H9 (cell line): ENCODE measurements at regions not wholly inside any gene's neighbourhood (a gene's known extent, or its start where the extent isn't known, plus 50 kb on each side); places are given as distances from the start of the nearest gene placed in this dataset.
A peak's percentile ranks its signal among the peaks of the same experiment; 100 is the strongest.

Experiments used
- DNase-seq: peaks from one replicate; pipeline ENCODE4 v3.0.0-alpha.2; 2017
- H2AFZ ChIP-seq: one replicate; pipeline ENCODE4 v1.6.1; 2013; ENCODE audit warnings: mild to moderate bottlenecking, low read length, control low read depth, moderate library complexity
- H2AK5ac ChIP-seq: 2 replicates; pipeline ENCODE4 v1.6.1; 2013; ENCODE audit warnings: low read length, control low read depth, mixed read lengths; ENCODE audit not compliant: insufficient read length
- H2BK120ac ChIP-seq: one replicate; pipeline ENCODE4 v1.6.1; 2013; ENCODE audit warnings: low read depth, mild to moderate bottlenecking, low read length, control low read depth, inconsistent platforms; ENCODE audit not compliant: poor library complexity, severe bottlenecking
- H2BK12ac ChIP-seq: 2 replicates; pipeline ENCODE4 v1.6.1; 2013; ENCODE audit warnings: low read length, control low read depth, mixed read lengths, low read depth; ENCODE audit not compliant: insufficient read length
- H2BK15ac ChIP-seq: 2 replicates; pipeline ENCODE4 v1.6.1; 2013; ENCODE audit warnings: low read depth, low read length, control low read depth
- H2BK20ac ChIP-seq: one replicate; pipeline ENCODE4 v1.6.1; 2013; ENCODE audit warnings: low read depth, mild to moderate bottlenecking, low read length, control low read depth, inconsistent platforms; ENCODE audit not compliant: poor library complexity, severe bottlenecking
- H2BK5ac ChIP-seq: 2 replicates; pipeline ENCODE4 v1.6.1; 2013; ENCODE audit warnings: low read length, control low read depth, mixed read lengths; ENCODE audit not compliant: insufficient read length
- H3K14ac ChIP-seq: 2 replicates; pipeline ENCODE4 v1.6.1; 2013; ENCODE audit warnings: low read length, control low read depth; ENCODE audit not compliant: insufficient read depth
- H3K18ac ChIP-seq: 2 replicates; pipeline ENCODE4 v1.6.1; 2013; ENCODE audit warnings: low read depth, mild to moderate bottlenecking, mixed read lengths, low read length, control low read depth; ENCODE audit not compliant: insufficient read length
- H3K23ac ChIP-seq: 2 replicates; pipeline ENCODE4 v1.6.1; 2013; ENCODE audit warnings: low read length, control low read depth, mixed read lengths, low read depth; ENCODE audit not compliant: insufficient read length
- H3K23me2 ChIP-seq: 2 replicates; pipeline ENCODE4 v1.6.1; 2013; ENCODE audit warnings: low read depth, mild to moderate bottlenecking, mixed read lengths, low read length, control low read depth; ENCODE audit not compliant: insufficient read length, poor library complexity, severe bottlenecking
- H3K27ac ChIP-seq: 2 replicates; pipeline ENCODE4 v1.5.1; 2013; ENCODE audit warnings: low read length, control low read depth, mixed read lengths, low read depth; ENCODE audit not compliant: insufficient read length
- H3K27me3 ChIP-seq: 2 replicates; pipeline ENCODE4 v1.6.1; 2013; ENCODE audit warnings: low read length, control low read depth, inconsistent platforms; ENCODE audit not compliant: insufficient read depth
- H3K4ac ChIP-seq: 2 replicates; pipeline ENCODE4 v1.6.1; 2013; ENCODE audit warnings: low read depth, mild to moderate bottlenecking, control low read depth, inconsistent platforms, low read length, moderate library complexity
- H3K4me1 ChIP-seq: 2 replicates; pipeline ENCODE4 v1.6.1; 2013; ENCODE audit warnings: low read length, control low read depth, inconsistent platforms; ENCODE audit not compliant: insufficient read depth
- H3K4me2 ChIP-seq: 2 replicates; pipeline ENCODE4 v1.6.1; 2013; ENCODE audit warnings: low read length, control low read depth, mixed read lengths; ENCODE audit not compliant: insufficient read length, insufficient read depth
- H3K56ac ChIP-seq: 2 replicates; pipeline ENCODE4 v1.6.1; 2013; ENCODE audit warnings: low read depth, mild to moderate bottlenecking, mixed read lengths, low read length, control low read depth; ENCODE audit not compliant: insufficient read length
- H3K79me1 ChIP-seq: 2 replicates; pipeline ENCODE4 v1.6.1; 2013; ENCODE audit warnings: low read depth, mild to moderate bottlenecking, moderate library complexity, low read length, control low read depth, inconsistent platforms; ENCODE audit not compliant: insufficient read depth, poor library complexity, severe bottlenecking
- H3K79me2 ChIP-seq: 2 replicates; pipeline ENCODE4 v1.6.1; 2013; ENCODE audit warnings: low read length, control low read depth, inconsistent platforms; ENCODE audit not compliant: insufficient read depth
- H3K9ac ChIP-seq: 2 replicates; pipeline ENCODE4 v1.6.1; 2013; ENCODE audit warnings: low read length, control low read depth, mixed read lengths; ENCODE audit not compliant: insufficient read length; ENCODE audit errors: extremely low read depth
- H3K9me3 ChIP-seq: one replicate; pipeline ENCODE4 v1.6.1; 2013; ENCODE audit warnings: low read depth, low read length, inconsistent platforms; ENCODE audit not compliant: control insufficient read depth
- H3T11ph ChIP-seq: one replicate; pipeline ENCODE4 v1.6.1; 2013; ENCODE audit warnings: mild to moderate bottlenecking, low read length, control low read depth, inconsistent platforms
- H4K20me1 ChIP-seq: one replicate; pipeline ENCODE4 v1.6.1; 2013; ENCODE audit not compliant: control insufficient read depth, insufficient read length, insufficient read depth
- H4K5ac ChIP-seq: 2 replicates; pipeline ENCODE4 v1.6.1; 2013; ENCODE audit warnings: low read depth, mild to moderate bottlenecking, mixed read lengths, low read length, control low read depth; ENCODE audit not compliant: insufficient read length
- H4K8ac ChIP-seq: replicated peaks from 2 replicates; pipeline ENCODE4 v1.6.1; 2013; ENCODE audit warnings: low read length, control low read depth, mixed read lengths, low read depth; ENCODE audit not compliant: insufficient read length
- H4K91ac ChIP-seq: 2 replicates; pipeline ENCODE4 v1.6.1; 2013; ENCODE audit warnings: low read depth, mild to moderate bottlenecking, moderate library complexity, mixed read lengths, low read length, control low read depth; ENCODE audit not compliant: insufficient read length
- H3K27ac Mint-ChIP-seq, 3 experiments: 2 replicates in 2 of 3; 3 replicates in 1 of 3; pipeline ENCODE4 v1.8.0; 2020 to 2021; ENCODE audit warnings: mixed read lengths in 3 of 3, mild to moderate bottlenecking in 1 of 3, moderate library complexity in 1 of 3
- H3K27me3 Mint-ChIP-seq: 2 replicates; pipeline ENCODE4 v1.8.0; 2021; ENCODE audit warnings: low read depth, mild to moderate bottlenecking, moderate library complexity, mixed read lengths
- H3K36me3 Mint-ChIP-seq, 3 experiments: 2 replicates in 2 of 3; 3 replicates in 1 of 3; pipeline ENCODE4 v1.8.0; 2020 to 2021; ENCODE audit warnings: low read depth in 3 of 3, mixed read lengths in 3 of 3; ENCODE audit not compliant: insufficient read depth in 1 of 3
- H3K4me1 Mint-ChIP-seq, 2 experiments: 2 replicates each; pipeline ENCODE4 v1.8.0; 2020; ENCODE audit warnings: mixed read lengths in 2 of 2
- H3K4me3 Mint-ChIP-seq, 2 experiments: 2 replicates in 1 of 2; 3 replicates in 1 of 2; pipeline ENCODE4 v1.8.0; 2020 to 2021; ENCODE audit warnings: mild to moderate bottlenecking in 2 of 2, mixed read lengths in 2 of 2, moderate library complexity in 1 of 2
- H3K9me3 Mint-ChIP-seq, 2 experiments: 2 replicates in 1 of 2; 3 replicates in 1 of 2; pipeline ENCODE4 v1.8.0; 2020; ENCODE audit warnings: mild to moderate bottlenecking in 2 of 2, mixed read lengths in 2 of 2, moderate library complexity in 1 of 2
- CTCF ChIP-seq: fragments of 200-600 bp; sonication (generic); conservative IDR thresholded peaks from 3 replicates; pipeline ENCODE4 v1.8.0; 2021; ENCODE audit warnings: antibody characterized with exemption, mild to moderate bottlenecking
- WGBS: extraction: QIAGEN DNeasy Blood & Tissue Kit; methylation state at CpG from one replicate; pipeline ENCODE4 v1.1.7; 2013; ENCODE audit warnings: missing lambda C conversion rate, low lambda C conversion rate, mixed read lengths; ENCODE audit not compliant: insufficient read length; ENCODE audit errors: extremely low coverage; 5-methylcytosine and 5-hydroxymethylcytosine counted together

GRCh38 chr12:27905285-27906126, 67.0 kb downstream of the PTHLH start:
- peak overlapping the region; percentile 37 to 91 (median 89) for H3K27ac Mint-ChIP-seq
- Histone ChIP-seq H2BK12ac (no peak overlapping the region), H3K79me1 (no peaks in the 10 kb centered on the region), H4K5ac (no peak overlapping the region), H3K23ac (no peak overlapping the region), H3K4me1 (peaks cover 4% of the 10 kb centered on the region; the same call in 1 of the 2 replicates), H2BK20ac (peak overlapping the region; percentile 60), H3K4me2 (no peak overlapping the region), H3K23me2 (no peaks in the 10 kb centered on the region), H2AK5ac (no peak overlapping the region), H2BK5ac (no peak overlapping the region), H3T11ph (peak overlapping the region; percentile 70), H3K9me3 (no peaks in the 10 kb centered on the region), H4K91ac (no peak overlapping the region), H2AFZ (no peak overlapping the region), H3K27ac (peak overlapping the region; percentile 21), H2BK15ac (no peak overlapping the region), H3K4ac (no peak overlapping the region; the same call in 1 of the 2 replicates), H4K20me1 (no peaks in the 10 kb centered on the region), H3K27me3 (no peaks in the 10 kb centered on the region), H4K8ac (no peak overlapping the region), H3K79me2 (no peaks in the 10 kb centered on the region), H3K14ac (peak overlapping the region; percentile 63; the same call in 1 of the 2 replicates), H3K9ac (no peak overlapping the region), H3K56ac (no peak overlapping the region), H2BK120ac (peak overlapping the region; percentile 80), H3K18ac (peak overlapping the region; percentile 90)
- no peaks in the 10 kb centered on the region for H3K27me3 Mint-ChIP-seq
- peaks cover 24 to 36% of the 10 kb centered on the region in 2 experiments for H3K4me1 Mint-ChIP-seq
- WGBS: no CpG with 5 or more reads among the region's 6 CpGs
- peak; percentile 52 for DNase-seq
- H3K36me3 Mint-ChIP-seq: peaks cover 3 to 35% (median 9%) of the 10 kb centered on the region in 3 experiments
- no peak for TF ChIP-seq CTCF
- H3K9me3 Mint-ChIP-seq: peaks cover 12 to 14% of the 10 kb centered on the region in 2 experiments
- H3K4me3 Mint-ChIP-seq: peak overlapping the region in 1 of 2 experiments; percentile 22; a peak in 2 of 5 replicates
